ENCODE measurements at regions not wholly inside any gene's neighbourhood (a gene's known extent, or its start where the extent isn't known, plus 50 kb on each side); places are given as distances from the start of the nearest gene placed in this dataset.

- Histone ChIP-seq H3K36me3 (ENCODE audit: low read depth, missing control alignments) (no peaks in the 10 kb centered on the region), H3K9me3 (no peaks in the 10 kb centered on the region), H3K4me3 (no peak overlapping the region), H3K4me1 (peaks cover 12% of the 10 kb centered on the region), H3K27ac (no peak overlapping the region), H3K27me3 (no peaks in the 10 kb centered on the region)
- WGBS, 2 donors: 82 to 86% methylated on average over 7 of the region's 7 CpGs
- no peak for DNase-seq
- TF ChIP-seq POLR2A (IDR thresholded peaks at IDR 0.05): no peak
- TF ChIP-seq, protein P1, sequence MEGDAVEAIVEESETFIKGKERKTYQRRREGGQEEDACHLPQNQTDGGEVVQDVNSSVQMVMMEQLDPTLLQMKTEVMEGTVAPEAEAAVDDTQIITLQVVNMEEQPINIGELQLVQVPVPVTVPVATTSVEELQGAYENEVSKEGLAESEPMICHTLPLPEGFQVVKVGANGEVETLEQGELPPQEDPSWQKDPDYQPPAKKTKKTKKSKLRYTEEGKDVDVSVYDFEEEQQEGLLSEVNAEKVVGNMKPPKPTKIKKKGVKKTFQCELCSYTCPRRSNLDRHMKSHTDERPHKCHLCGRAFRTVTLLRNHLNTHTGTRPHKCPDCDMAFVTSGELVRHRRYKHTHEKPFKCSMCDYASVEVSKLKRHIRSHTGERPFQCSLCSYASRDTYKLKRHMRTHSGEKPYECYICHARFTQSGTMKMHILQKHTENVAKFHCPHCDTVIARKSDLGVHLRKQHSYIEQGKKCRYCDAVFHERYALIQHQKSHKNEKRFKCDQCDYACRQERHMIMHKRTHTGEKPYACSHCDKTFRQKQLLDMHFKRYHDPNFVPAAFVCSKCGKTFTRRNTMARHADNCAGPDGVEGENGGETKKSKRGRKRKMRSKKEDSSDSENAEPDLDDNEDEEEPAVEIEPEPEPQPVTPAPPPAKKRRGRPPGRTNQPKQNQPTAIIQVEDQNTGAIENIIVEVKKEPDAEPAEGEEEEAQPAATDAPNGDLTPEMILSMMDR (IDR thresholded peaks at IDR 0.05): no peak
- intact Hi-C loops (cut with DNase I; ENCODE audit: low total_unique reads): no loop called here
These were observed 142.0 kb downstream of the COPS8 start for GRCh38 chr2:237227592-237228280.

DNA sequence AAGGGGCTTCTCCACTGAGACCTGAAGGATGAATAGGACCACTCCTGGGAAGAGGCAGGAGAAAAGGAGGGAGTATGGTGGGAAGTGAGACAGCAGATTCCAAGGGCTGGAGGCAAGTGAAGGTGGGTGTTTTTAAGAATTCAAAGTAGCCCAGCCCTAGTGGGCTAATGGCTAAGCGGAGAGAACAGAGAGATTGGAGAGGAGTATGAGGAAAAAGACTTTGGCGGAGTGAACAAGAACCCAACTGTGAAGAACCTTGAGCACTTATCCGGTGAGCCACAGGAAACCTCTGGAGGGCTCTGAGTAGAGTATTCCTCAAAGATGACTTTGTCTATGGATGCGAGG, 142.6 kb downstream of the COPS8 start:
- Histone ChIP-seq H3K27me3 (no peaks in the 10 kb centered on the region), H3K4me1 (peaks cover 7% of the 10 kb centered on the region), H3K36me3 (ENCODE audit: low read depth, missing control alignments) (no peaks in the 10 kb centered on the region), H3K4me3 (no peak overlapping the region), H3K9me3 (no peaks in the 10 kb centered on the region), H3K27ac (no peak overlapping the region)
- intact Hi-C loops (cut with DNase I; ENCODE audit: low total_unique reads): no loop called here
- 91% methylated on average over 4 of the region's 4 CpGs for WGBS, 2 donors
- no peak for DNase-seq
- TF ChIP-seq, protein P1 (IDR thresholded peaks at IDR 0.05): no peak
- no peak for TF ChIP-seq POLR2A (IDR thresholded peaks at IDR 0.05)

GRCh38 chr2:237229905-237230304, 144.2 kb downstream of the COPS8 start:
- 70 to 100% methylated on average over 2 of the region's 2 CpGs for WGBS, 2 donors
- intact Hi-C loops (cut with DNase I; ENCODE audit: low total_unique reads): no loop called here
- H3K4me3 ChIP-seq: no peak overlapping the region
- H3K4me1 ChIP-seq: peaks cover 17% of the 10 kb centered on the region
- TF ChIP-seq, protein P1 (IDR thresholded peaks at IDR 0.05): no peak
- no peak for TF ChIP-seq POLR2A (IDR thresholded peaks at IDR 0.05)
- no peaks in the 10 kb centered on the region for H3K36me3 ChIP-seq (ENCODE audit: low read depth, missing control alignments)
- no peak for DNase-seq
- no peaks in the 10 kb centered on the region for H3K27me3 ChIP-seq
- no peaks in the 10 kb centered on the region for H3K9me3 ChIP-seq
- no peak overlapping the region for H3K27ac ChIP-seq

GRCh38 chr2:237230355-237230754, 144.7 kb downstream of the COPS8 start:
- no peak for DNase-seq
- peaks cover 22% of the 10 kb centered on the region for H3K4me1 ChIP-seq
- H3K36me3 ChIP-seq (ENCODE audit: low read depth, missing control alignments): no peaks in the 10 kb centered on the region
- H3K27me3 ChIP-seq: no peaks in the 10 kb centered on the region
- TF ChIP-seq, protein P1 (IDR thresholded peaks at IDR 0.05): no peak
- TF ChIP-seq POLR2A (IDR thresholded peaks at IDR 0.05): no peak
- intact Hi-C loops (cut with DNase I; ENCODE audit: low total_unique reads): no loop called here
- H3K4me3 ChIP-seq: no peak overlapping the region
- 98 to 100% methylated on average over 3 of the region's 3 CpGs for WGBS, 2 donors
- no peak overlapping the region for H3K27ac ChIP-seq
- no peaks in the 10 kb centered on the region for H3K9me3 ChIP-seq

- TF ChIP-seq POLR2A (IDR thresholded peaks at IDR 0.05): no peak
- TF ChIP-seq, protein P1 (IDR thresholded peaks at IDR 0.05): no peak
These were observed 145.9 kb downstream of the COPS8 start for GRCh38 chr2:237231593-237231992.

More at GRCh38 chr2:237231593-237231992, 145.9 kb downstream of the COPS8 start:
- Histone ChIP-seq H3K36me3 (ENCODE audit: low read depth, missing control alignments) (no peaks in the 10 kb centered on the region), H3K4me1 (peaks cover 26% of the 10 kb centered on the region), H3K27ac (no peak overlapping the region), H3K4me3 (no peak overlapping the region), H3K27me3 (no peaks in the 10 kb centered on the region), H3K9me3 (no peaks in the 10 kb centered on the region)
- intact Hi-C loops (cut with DNase I; ENCODE audit: low total_unique reads): no loop called here
- WGBS, 2 donors: 92 to 95% methylated on average over 9 of the region's 9 CpGs
- DNase-seq: no peak
